ENCODE measurements at regions not wholly inside any gene's neighbourhood (a gene's known extent, or its start where the extent isn't known, plus 50 kb on each side); places are given as distances from the start of the nearest gene placed in this dataset.
A peak's percentile ranks its signal among the peaks of the same experiment; 100 is the strongest.

- DNase-seq (ENCODE audit: low read depth), result peak; percentile 24
These were observed 153.4 kb downstream of the C1orf94 start for GRCh38 chr1:34330061-34330460.

- DNase-seq (ENCODE audit: low read depth), result no peak
These were observed 154.6 kb downstream of the C1orf94 start for GRCh38 chr1:34331020-34331926.

- no peak for DNase-seq (ENCODE audit: low read depth)
These were observed 156.3 kb downstream of the C1orf94 start for GRCh38 chr1:34332996-34333395.

GRCh38 chr1:34338871-34339270, 162.2 kb downstream of the C1orf94 start:
- DNase-seq (ENCODE audit: low read depth), result no peak

DNA sequence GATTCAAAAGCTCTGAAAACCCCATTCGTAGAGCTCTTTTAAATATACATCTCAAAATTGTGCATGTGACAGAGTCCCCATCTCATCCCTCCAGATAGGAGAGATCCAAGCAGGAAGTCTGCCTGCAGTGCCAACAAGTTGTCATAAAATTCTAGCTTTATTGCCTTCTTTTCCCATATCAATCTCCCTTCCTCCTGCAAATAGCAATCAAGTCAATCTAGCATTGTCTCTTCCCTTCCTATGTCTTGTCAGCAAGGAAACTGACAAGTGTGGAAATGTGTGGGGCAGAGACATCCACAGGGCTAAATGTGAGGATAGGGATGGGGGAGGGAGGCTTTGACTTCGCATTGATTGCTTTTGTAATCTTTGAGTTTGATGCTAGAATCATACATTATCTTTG, 165.2 kb downstream of the C1orf94 start:
- DNase-seq (ENCODE audit: low read depth), result no peak

DNA sequence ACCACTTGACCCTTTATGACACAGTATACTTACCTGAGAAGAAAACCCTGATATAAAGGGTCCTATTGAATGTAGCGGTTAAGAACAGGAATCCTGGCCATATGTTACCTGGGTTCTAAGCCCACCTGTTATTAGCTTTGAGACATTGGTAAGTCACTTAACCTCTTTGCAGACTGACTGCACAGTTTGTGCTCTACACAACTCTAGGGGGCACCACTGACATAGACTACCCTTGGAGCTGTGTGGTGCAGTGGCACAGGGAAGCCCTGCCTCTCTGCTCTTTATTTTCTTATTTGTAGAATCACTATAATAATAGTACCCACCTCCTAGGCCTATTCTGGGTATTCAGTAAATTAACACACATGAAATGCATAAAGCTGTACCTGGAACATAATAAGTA, 165.6 kb downstream of the C1orf94 start:
- DNase-seq (ENCODE audit: low read depth), result no peak

DNA sequence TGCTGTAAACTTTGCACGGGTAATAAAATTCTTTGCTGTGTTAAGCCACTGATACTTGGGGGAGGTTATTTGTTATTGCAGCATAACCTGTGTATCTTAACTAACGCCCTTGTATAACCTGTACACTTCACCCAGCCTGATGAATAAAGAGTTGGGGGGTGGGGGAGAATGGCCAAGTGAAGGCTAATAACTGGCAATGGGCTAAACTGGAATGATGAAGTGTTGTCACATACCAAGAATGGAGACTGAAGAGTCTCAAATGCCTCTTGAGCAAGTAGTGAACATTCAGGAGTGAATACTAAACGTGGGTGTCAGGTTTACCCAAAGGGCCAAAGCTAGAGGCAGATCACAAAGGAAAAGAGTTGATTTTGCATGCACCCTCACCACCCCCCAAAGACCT, 169.4 kb downstream of the C1orf94 start:
- no peak for DNase-seq (ENCODE audit: low read depth)

GRCh38 chr1:34353409-34353808, 176.7 kb downstream of the C1orf94 start:
- DNase-seq (ENCODE audit: low read depth), result no peak

DNA sequence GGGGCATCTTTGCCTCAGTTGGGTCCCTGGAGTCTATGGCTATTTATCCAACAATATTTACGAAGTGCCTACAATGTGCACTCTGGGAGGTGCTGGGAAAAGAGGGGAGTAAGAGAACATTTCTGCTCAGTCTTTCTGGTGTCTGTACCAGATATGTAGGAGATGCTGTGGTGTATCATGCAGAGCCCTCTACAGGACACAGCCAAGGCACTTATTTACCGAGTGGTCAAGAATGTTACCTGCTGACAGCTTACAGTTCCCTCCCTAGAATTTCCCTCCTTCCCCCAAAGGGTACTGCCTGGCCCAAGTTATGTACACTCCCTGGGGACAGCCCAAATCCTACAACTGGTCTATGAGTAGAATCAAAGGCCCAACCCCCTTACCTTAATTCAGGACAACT, 177.7 kb downstream of the C1orf94 start:
- DNase-seq (ENCODE audit: low read depth), result no peak

GRCh38 chr1:34356853-34357252, 180.1 kb downstream of the C1orf94 start:
- no peak for DNase-seq (ENCODE audit: low read depth)

GRCh38 chr1:34358636-34359035, 181.9 kb downstream of the C1orf94 start:
- DNase-seq (ENCODE audit: low read depth), result peak; percentile 93

DNA sequence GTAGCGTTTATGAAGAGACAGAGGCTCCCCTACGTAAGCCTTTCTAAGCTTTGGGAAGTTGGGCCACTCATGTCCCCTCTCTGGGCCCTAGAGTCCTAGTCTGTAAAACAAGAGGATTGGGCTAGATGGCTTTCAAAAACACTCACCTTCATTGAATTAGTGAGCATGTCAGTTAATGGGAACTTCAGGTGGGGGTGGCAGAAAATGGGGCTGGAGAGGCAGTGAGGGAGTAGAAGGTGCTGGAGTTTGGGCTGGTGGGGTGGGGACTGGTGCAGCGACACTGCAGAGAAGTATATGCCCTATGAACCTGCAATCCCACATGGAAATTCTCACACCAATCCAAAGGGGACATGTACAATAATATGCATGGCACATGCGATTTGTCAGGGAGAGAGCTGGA, 182.7 kb downstream of the C1orf94 start:
- no peak for DNase-seq (ENCODE audit: low read depth)

GRCh38 chr1:34360574-34360973, 183.9 kb downstream of the C1orf94 start:
- DNase-seq (ENCODE audit: low read depth), result peak; percentile 90

- DNase-seq (ENCODE audit: low read depth), result no peak
These were observed 184.4 kb downstream of the C1orf94 start for GRCh38 chr1:34361121-34361520.

DNA sequence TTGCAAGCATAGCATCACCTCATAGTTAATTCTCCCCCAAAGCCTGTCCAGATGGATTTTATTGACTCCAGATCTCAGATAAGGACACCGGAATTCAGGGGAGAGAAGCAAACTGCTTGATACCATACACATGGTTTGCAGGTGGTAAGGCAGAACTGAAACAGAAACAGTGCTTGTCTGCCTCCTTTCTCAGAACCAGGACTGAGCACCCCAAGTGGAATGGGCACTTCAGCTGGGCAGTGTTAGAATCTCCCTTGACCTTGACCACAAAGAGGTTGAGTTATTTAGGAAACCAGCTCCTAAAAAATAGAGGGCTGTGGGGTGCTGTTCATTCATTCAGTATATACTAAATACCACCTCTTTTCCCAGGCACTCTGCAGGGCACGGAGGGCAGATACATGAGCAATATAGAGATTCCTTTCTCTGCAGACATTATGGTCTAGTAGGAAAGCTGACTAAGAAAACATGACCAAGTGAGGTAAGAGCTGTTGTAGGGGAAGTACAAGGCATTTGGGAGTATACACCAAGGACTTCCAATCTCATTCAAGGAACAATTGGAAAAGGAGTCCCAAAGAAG, 185.2 kb downstream of the C1orf94 start:
- DNase-seq (ENCODE audit: low read depth), result peak; percentile 32

DNA sequence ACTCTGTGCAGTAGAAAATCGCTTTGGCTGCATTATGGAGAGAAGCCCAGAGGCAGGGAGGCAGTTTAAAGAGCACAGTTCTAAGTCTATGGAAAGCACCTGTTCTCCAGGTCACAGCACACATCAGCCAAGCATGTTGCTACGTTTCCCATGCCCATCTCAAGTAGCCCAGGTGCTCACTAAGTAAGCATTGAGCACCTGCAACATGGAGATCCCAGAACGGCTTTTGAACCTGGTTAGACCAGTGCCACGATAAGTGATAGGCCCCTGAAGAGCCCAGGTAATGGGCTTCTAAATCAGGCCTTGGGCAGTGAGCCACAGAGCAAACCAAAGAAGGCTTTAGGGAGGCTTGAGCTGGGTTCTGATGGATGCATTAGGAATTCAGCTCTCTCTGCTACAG, 186.2 kb downstream of the C1orf94 start:
- no peak for DNase-seq (ENCODE audit: low read depth)

DNA sequence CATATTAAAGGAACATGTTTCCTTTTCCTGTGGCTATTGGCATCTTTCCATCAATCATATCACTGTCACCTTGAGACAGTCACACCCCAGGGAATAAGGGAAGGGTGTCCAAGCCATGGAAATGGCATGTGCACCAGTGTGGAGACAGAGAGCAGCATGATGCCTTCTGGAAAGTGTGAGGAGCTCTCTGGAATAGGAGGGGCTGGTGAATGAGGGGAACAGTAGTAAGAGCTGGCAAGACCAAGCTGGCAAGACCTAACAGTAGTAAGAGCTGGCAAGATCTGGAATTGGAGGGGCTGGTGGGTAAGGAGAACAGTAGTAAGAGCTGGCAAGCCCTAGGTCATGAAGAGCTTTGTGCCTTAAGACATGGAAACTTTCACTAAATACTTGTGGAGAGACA, 186.7 kb downstream of the C1orf94 start:
- DNase-seq (ENCODE audit: low read depth), result no peak

DNA sequence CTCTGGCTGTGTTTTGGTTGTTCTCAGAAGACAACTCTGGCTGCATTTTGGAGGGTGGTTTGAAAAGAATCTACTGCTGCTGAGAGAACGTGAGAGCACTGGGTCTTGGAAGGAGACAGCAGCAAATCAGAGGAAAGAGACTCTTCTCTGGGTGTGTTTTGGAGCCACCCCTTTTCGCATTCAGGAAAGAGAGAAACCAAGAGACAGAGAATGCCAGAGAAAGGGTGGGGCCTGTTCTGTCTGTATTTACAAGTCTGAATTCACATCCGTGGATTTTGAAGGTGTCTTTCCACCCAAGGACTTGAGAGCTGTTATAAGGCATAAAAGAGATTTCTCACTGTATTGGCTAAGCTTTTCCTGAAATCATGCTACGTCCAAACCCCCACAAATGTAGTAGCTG, 187.2 kb downstream of the C1orf94 start:
- DNase-seq (ENCODE audit: low read depth), result no peak

DNA sequence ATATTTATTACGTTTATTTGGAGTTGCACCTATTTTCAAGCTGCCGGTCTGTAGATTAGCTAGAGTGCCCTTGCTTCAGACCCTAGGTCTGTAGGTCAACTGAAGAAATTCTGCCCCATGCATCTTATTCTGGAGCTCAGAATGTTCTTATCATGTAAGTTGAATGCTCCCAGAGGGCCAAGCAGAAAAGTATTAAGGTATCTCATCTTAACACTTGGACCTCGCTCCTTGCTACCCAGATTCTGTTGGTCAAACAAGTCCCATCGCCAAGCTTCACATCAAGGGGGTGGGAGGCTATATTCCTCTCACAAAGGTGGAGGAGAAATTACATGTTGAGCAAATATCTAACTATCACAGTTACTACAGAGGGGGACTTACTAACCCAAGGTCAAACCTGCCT, 187.7 kb downstream of the C1orf94 start:
- DNase-seq (ENCODE audit: low read depth), result no peak

DNA sequence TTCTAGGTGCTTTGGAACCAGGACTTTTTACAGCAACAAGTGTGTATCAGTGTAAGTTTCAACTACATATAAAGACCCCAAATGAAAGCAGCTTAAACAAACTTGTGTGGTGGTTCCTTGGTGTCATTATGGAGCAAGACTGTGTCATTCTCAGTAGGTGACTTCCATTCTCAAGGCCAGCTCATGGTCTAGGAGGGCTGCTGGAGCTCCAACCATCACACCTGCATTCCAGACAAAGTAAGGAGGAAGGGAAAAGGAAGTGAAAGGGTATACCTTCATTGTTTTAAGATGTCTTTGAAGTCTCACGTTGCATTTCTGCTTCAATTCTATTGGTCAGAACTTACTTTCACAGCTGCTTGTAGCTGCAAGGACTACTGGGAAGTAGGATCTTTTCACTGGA, 188.6 kb downstream of the C1orf94 start:
- DNase-seq (ENCODE audit: low read depth), result no peak

DNA sequence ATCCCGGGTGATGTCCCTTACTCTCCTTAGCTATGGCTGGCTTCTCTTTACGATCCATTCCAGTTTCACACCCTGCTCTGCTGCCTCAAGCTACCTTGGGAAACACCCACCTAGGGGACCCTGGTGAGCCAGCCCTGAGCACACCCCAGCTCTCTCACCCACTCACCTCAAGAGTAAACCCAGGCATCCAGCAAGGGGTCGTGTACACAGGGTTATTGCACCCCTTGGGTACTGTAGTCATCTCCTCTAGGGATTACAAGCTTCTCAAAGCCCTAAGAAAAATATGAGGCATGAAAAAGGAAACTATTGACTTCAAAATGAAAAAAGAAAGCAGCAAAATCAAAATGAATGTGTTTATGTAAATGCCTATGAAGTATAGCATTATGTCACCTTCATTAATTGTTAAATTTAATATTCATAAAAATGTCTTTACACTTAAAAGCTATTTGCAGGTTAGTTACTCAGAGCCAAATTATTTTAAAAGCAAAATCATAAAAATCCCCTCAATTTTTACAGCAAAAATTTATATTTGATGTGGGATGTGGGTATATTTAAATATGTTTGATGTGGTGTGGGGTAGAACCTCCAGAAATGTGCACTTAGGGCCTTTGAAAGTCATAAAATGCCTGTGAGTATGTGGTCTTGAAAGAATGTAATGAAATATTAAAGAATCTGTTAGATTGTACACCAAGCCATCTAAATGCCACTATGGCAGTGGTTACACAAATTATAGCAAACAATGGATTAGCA, 190.3 kb downstream of the C1orf94 start:
- no peak for DNase-seq (ENCODE audit: low read depth)

- DNase-seq (ENCODE audit: low read depth), result no peak
These were observed 191.2 kb downstream of the C1orf94 start for GRCh38 chr1:34367954-34368353.

Data from M059J (cell line).